ENCODE measurements at regions not wholly inside any gene's neighbourhood (a gene's known extent, or its start where the extent isn't known, plus 50 kb on each side); places are given as distances from the start of the nearest gene placed in this dataset.

GRCh38 chr2:216285701-216286100, 86.6 kb downstream of the MARCHF4 start:
- DNase-seq = no peak

GRCh38 chr2:216284708-216285107, 87.6 kb downstream of the MARCHF4 start:
- no peak for DNase-seq

- DNase-seq = no peak
Observed at GRCh38 chr2:216283038-216283900, 89.0 kb downstream of the MARCHF4 start.

- no peak for DNase-seq
Observed at GRCh38 chr2:216281876-216282275, 90.4 kb downstream of the MARCHF4 start.

- DNase-seq = no peak
Observed at GRCh38 chr2:216281316-216281715, 91.0 kb downstream of the MARCHF4 start.

- peak; percentile 15 for DNase-seq
Observed at GRCh38 chr2:216279459-216279858, 92.8 kb downstream of the MARCHF4 start.

DNA sequence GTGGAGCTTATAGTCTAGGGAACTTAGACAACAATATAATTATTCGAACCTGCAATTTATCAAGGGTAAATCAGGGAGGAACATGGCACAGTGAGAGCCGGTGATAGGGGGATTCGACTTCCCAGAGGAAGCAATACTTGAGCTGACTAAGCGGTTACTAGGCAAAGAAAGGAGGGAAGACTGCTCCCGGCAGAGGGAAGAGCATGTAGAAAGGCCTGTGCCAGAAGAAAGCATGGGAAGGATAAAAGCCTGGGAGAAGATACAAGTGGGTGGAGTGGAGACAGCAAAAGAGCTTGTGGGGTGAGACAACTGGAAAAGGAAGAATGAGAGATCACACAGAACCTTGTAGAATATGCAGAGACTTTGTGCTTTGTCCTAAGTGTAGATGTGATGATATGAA, 93.3 kb downstream of the MARCHF4 start:
- DNase-seq = peak; percentile 10

- no peak for DNase-seq
Observed at GRCh38 chr2:216275890-216276289, 96.4 kb downstream of the MARCHF4 start.

GRCh38 chr2:216274194-216274840, 98.0 kb downstream of the MARCHF4 start:
- no peak for DNase-seq

DNA sequence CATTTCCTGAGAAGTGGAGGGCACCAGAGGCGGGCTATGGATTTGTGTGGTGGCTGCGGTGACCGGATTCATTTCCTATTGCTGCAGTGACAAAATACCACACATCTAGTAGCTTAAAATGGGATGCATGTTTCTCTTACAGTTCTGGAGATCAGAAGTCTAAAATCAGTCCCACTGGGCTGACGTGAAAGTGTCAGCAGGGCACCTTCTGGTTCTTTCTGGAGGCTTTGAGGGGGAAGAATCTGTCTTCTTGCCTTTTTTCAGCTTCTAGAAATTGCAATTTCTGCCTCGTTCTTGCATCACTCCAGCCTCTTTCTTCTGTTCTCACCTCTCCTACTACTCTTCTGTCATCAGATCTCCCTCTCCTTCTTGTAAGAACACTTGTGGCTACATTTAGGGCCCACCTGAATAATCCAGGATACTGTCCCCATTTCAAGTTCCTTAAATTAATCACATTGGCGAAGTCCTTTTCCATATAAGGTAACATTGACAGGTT, 111.2 kb downstream of the MARCHF4 start:
- DNase-seq = no peak

DNA sequence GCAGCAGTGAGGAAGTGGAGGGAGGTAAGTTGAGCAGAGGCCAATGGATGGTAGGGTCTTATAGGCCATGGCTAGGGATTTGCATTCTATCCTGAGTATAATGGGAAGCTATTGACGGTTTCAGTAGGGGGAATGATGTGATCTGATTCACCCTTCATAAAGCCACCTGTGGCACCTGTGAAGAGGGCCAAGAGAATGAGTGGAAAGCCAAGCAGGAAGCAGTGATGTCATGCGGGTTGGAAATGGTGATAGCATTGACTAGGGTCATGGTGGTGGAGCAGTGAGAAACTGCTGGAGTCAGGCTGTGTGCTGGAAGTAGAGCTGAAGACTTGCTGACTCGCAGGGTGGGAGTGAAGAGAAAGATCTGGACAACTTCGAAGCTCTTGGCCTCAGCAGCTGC, 111.7 kb downstream of the MARCHF4 start:
- DNase-seq = no peak

DNA sequence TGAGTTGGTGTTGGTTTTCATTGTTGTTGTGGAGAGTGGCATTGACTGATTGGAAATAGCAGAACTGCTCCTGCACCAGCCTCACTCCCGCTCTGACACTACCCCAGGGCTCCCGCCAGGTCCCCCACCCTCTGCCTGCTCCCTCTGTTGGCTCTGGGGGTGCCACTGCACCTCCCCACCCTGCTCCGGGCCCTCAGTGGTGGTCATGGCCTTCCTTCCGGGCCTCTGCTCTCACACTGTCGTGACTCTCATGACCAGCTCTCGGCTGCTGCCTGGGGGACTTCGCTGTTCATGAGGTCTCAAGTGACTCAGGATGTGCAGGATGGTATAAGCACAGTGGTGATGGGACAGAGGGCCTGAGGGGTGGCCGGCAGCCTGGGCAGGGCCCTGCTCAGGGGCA, 113.2 kb downstream of the MARCHF4 start:
- no peak for DNase-seq

DNA sequence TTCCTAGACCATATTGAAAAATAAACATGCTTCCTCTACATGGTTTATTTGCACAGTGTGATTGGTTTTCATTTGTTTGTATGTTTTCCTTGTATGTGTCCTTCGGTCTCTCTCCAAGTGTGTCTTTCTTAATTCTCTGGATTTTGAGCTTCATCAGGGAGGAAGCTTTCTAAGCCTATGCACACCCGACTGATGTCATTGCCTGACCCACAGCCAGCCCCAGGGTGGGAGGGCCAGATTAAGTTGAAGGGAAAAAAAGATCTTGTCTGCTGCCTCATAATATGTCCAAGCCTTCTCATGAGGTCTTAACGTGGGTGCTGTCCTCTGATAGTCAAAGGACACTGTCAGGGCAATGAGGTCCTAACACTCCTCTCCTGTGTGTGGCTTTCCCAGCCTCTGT, 115.2 kb downstream of the MARCHF4 start:
- DNase-seq = no peak

Measured in hindlimb muscle (tissue), 1 donor.